Tibial nerve (tissue), 4 donors: ENCODE measurements at regions not wholly inside any gene's neighbourhood (a gene's known extent, or its start where the extent isn't known, plus 50 kb on each side); places are given as distances from the start of the nearest gene placed in this dataset.

ENCODE experiments used
- CTCF ChIP-seq, 5 experiments: fragments of 200-600 bp in 3 of 5; fragments of 450-650 bp in 2 of 5; sonication (generic) in 3 of 5; IDR thresholded peaks; one replicate each; pipeline ENCODE4 v1.5.1; 2016 to 2019; ENCODE audit warnings: antibody characterized with exemption in 5 of 5, mild to moderate bottlenecking in 3 of 5, moderate library complexity in 2 of 5
- EP300 ChIP-seq, 2 donors: sonication (generic); formaldehyde crosslinking; IDR thresholded peaks; one replicate each; pipeline ENCODE4 v1.6.1; 2017; ENCODE audit warnings: antibody characterized with exemption in 2 of 2, mild to moderate bottlenecking in 1 of 2
- POLR2A ChIP-seq, 2 donors: fragments of 450-650 bp; IDR thresholded peaks; one replicate each; pipeline ENCODE4 v1.6.1; 2017; ENCODE audit warnings: antibody characterized with exemption in 2 of 2, mild to moderate bottlenecking in 2 of 2, moderate library complexity in 2 of 2

- TF ChIP-seq CTCF (IDR thresholded peaks at IDR 0.05) (no peak), POLR2A (IDR thresholded peaks at IDR 0.05) (no peak), EP300 (IDR thresholded peaks at IDR 0.05) (no peak)
These were observed 53.5 kb upstream of the LMO1 start for GRCh38 chr11:8317159-8317558.
